ENCODE measurements at regions not wholly inside any gene's neighbourhood (a gene's known extent, or its start where the extent isn't known, plus 50 kb on each side); places are given as distances from the start of the nearest gene placed in this dataset.

DNA sequence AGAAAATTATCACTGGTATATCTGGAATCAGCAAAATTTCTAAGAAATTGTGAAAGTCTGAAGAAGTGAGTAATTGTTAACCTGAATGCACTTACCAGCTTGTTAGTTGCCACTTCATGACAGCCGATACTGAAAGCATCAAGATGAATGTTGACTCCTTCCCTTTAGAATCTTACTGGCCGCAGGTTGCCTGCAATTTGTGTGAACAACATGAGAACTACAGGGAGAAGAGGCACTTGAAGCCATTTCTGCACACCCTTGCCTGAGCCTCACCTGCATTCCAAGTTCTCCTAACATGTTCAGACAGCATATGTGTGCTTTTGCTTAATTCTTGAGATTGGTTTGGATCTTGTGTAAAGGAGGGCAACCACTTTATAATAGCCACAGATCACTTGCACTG is 59.2 kb upstream of the SSX2IP start:
- intact Hi-C loops (cut with DNase I) = loop anchor here in 1 of 4 donors (10.0 kb wide), 1 partner anchor 115 kb away; no protein-coding TSS in a partner anchor
- WGBS = 89% methylated on average over 2 of the region's 2 CpGs

DNA sequence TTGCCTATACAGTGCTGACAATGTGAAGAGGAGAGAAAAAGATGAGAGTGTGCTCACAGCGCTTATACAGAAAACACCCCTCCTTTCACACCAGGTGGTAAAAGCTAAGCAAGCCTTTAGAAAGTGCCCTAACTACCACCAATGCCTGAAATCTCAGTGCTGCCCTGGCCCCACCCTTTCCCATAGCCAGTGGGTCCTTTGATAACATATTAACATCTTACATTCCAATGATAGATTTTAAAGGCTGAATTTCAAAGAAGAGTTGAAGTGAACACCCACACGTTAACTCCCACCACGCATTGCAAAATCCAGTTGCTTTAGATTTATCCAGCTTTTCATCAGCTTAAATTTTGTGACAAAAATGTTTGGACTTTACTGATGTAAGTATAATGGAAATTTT is 58.1 kb upstream of the SSX2IP start:
- no peaks in the 10 kb centered on the region for H3K27me3 ChIP-seq (ENCODE audit: control insufficient read depth, insufficient read depth)

More for the DNA sequence above, 59.2 kb upstream of the SSX2IP start:
- no peak for ATAC-seq
- Histone ChIP-seq H3K27ac (ENCODE audit: low read length) (no peak overlapping the region), H3K27me3 (ENCODE audit: control insufficient read depth, insufficient read depth) (no peaks in the 10 kb centered on the region), H3K4me3 (ENCODE audit: low read length) (no peak overlapping the region), H3K4me1 (ENCODE audit: control insufficient read depth, insufficient read depth, low read length) (no peaks in the 10 kb centered on the region), H3K9me3 (ENCODE audit: control insufficient read depth, low read length) (no peaks in the 10 kb centered on the region)
- DNase-seq = no peak

DNA sequence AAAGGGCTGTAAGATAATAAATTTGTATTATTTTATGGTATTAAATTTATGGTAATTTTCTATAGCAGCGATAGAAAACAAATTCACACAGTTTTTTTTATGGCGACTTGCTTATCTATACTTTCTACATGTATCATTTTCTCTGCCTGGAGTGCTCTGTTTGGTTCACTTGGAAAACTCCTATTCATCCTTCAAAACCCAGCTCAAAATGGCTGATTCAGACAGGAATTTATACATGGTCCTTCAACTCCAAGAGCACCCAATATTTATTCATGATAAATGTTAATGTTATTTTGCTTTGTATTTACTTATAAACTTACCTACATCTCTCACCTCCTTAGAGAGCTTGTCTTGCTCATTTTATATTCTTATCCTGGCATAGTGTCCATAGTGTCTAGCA is 55.6 kb upstream of the SSX2IP start:
- no peak overlapping the region for H3K27ac ChIP-seq (ENCODE audit: low read length)
- no peaks in the 10 kb centered on the region for H3K27me3 ChIP-seq (ENCODE audit: control insufficient read depth, insufficient read depth)
- intact Hi-C loops (cut with DNase I) = loop anchor here in 1 of 4 donors (10.0 kb wide), 1 partner anchor 111 kb away; no protein-coding TSS in a partner anchor
- ATAC-seq = no peak
- H3K9me3 ChIP-seq (ENCODE audit: control insufficient read depth, low read length) = no peaks in the 10 kb centered on the region
- no peak for DNase-seq
- 93% methylated on average over 2 of the region's 2 CpGs for WGBS
- H3K4me1 ChIP-seq (ENCODE audit: control insufficient read depth, insufficient read depth, low read length) = no peaks in the 10 kb centered on the region
- H3K4me3 ChIP-seq (ENCODE audit: low read length) = no peak overlapping the region

More for the DNA sequence above, 58.1 kb upstream of the SSX2IP start:
- DNase-seq (no peak), ATAC-seq (no peak)
- H3K9me3 ChIP-seq (ENCODE audit: control insufficient read depth, low read length) = no peaks in the 10 kb centered on the region
- intact Hi-C loops (cut with DNase I) = loop anchor here in 1 of 4 donors (10.0 kb wide), 1 partner anchor 114 kb away; no protein-coding TSS in a partner anchor
- 64% methylated on average over 3 of the region's 3 CpGs for WGBS
- H3K27ac ChIP-seq (ENCODE audit: low read length) = no peak overlapping the region
- no peak overlapping the region for H3K4me3 ChIP-seq (ENCODE audit: low read length)
- H3K4me1 ChIP-seq (ENCODE audit: control insufficient read depth, insufficient read depth, low read length) = no peaks in the 10 kb centered on the region

DNA sequence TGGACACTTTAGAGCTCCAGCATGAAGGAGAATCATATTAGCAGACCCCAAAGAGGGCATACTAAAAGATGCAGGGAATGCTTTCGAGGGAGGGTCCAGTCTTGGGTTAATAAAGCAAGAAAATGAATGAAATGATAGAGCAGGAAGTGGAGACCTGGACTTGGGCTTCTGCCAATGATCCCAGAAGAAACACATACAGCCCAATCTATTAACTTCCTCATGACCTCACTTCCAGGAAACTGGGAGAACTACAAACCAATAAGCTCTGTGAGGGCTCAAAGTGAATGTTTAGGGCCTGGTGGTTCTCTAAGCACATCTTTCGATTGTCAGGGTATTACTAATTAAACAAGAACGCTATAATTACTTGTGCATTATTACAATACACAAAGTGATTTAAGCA is 53.6 kb upstream of the SSX2IP start:
- no peak overlapping the region for H3K4me3 ChIP-seq (ENCODE audit: low read length)
- H3K27me3 ChIP-seq (ENCODE audit: control insufficient read depth, insufficient read depth) = no peaks in the 10 kb centered on the region
- WGBS = 80% methylated on average over 3 of the region's 3 CpGs
- intact Hi-C loops (cut with DNase I) = loop anchor here in 1 of 4 donors (10.0 kb wide), 1 partner anchor 109 kb away; no protein-coding TSS in a partner anchor
- ATAC-seq (no peak), DNase-seq (no peak)
- H3K27ac ChIP-seq (ENCODE audit: low read length) = no peak overlapping the region
- H3K9me3 ChIP-seq (ENCODE audit: control insufficient read depth, low read length) = no peaks in the 10 kb centered on the region
- no peaks in the 10 kb centered on the region for H3K4me1 ChIP-seq (ENCODE audit: control insufficient read depth, insufficient read depth, low read length)

DNA sequence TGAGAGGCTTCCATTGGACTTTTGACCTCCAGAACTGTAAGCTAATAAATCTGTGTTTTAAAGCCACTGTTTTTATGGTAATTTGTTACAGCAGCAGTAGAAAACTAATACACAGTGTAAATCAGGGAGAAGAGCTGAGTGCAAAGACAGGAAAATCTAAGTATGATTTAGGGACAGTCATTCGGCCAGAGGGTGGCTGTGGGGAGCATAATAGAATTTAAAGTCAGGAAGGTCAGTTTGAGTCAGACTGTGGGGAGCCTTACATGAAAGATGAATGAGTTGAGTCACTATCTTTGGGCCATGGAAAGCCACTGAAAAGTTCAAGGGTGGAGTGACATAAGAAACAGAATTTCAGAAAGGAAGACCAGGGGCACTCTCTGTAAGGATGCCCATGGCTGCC is 52.4 kb upstream of the SSX2IP start:
- no peak for ATAC-seq
- H3K9me3 ChIP-seq (ENCODE audit: control insufficient read depth, low read length) = no peaks in the 10 kb centered on the region
- no peak overlapping the region for H3K4me3 ChIP-seq (ENCODE audit: low read length)
- H3K4me1 ChIP-seq (ENCODE audit: control insufficient read depth, insufficient read depth, low read length) = no peaks in the 10 kb centered on the region
- no peak overlapping the region for H3K27ac ChIP-seq (ENCODE audit: low read length)
- intact Hi-C loops (cut with DNase I) = loop anchor here in 1 of 4 donors (10.0 kb wide), 1 partner anchor 108 kb away; no protein-coding TSS in a partner anchor
- H3K27me3 ChIP-seq (ENCODE audit: control insufficient read depth, insufficient read depth) = no peaks in the 10 kb centered on the region
- no peak for DNase-seq
- WGBS = 62% methylated on average over 1 of the region's 1 CpG

DNA sequence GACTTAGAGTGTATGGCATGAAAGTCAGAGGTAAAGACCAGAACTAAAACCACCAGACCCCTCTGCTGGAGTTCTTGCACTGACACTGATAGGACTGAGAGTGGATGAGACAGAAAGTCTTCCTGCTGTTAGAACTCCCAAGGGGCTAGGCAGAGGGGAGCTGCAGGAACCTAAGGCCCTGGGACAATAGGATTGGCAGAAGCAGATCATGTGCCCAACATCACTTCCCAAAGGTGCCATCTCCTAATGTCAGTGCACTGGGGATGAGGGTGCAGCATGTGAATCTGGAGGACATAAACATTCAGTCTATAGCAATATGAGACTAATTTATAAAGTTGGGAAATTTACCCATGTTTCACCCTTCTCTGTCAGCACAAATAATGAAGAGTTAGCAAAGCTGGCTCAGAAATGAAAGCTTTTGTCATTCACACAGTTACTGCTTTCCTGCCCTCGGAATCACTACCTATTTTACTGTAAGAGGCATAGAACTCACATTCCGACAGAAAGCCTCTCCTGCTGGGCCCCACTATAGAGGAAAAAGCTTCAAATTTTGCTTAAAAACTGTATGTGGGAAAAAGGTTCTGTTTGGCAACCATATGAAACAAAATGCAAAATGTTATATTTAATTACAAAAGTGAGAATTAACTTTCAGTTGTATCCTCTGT is 49.9 kb upstream of the SSX2IP start:
- Histone ChIP-seq H3K27me3 (ENCODE audit: control insufficient read depth, insufficient read depth) (no peaks in the 10 kb centered on the region), H3K4me3 (ENCODE audit: low read length) (no peak overlapping the region)
- no peak for DNase-seq

More for the DNA sequence above, 49.9 kb upstream of the SSX2IP start:
- intact Hi-C loops (cut with DNase I) = loop anchor here in 1 of 4 donors (10.0 kb wide), 1 partner anchor 105 kb away; no protein-coding TSS in a partner anchor
- no peaks in the 10 kb centered on the region for H3K4me1 ChIP-seq (ENCODE audit: control insufficient read depth, insufficient read depth, low read length)
- H3K27ac ChIP-seq (ENCODE audit: low read length) = no peak overlapping the region
- WGBS = 86% methylated on average over 2 of the region's 2 CpGs
- H3K9me3 ChIP-seq (ENCODE audit: control insufficient read depth, low read length) = no peaks in the 10 kb centered on the region
- ATAC-seq = no peak
